A673 (cell line): ENCODE measurements at regions not wholly inside any gene's neighbourhood (a gene's known extent, or its start where the extent isn't known, plus 50 kb on each side); places are given as distances from the start of the nearest gene placed in this dataset.

Source experiments
- BruUV-seq: library from RNA; stranded (reverse); fragments of 400-500 nt; replicated peaks from 2 replicates; lab custom pipeline; 2021; lab: Mats Ljungman, UMichigan
- CTCF ChIA-PET: fragments of 300-600 bp; sonication (Branson Sonifier 250); formaldehyde crosslinking; loops from one replicate; lab custom pipeline; 2022; ENCODE audit warnings: antibody characterized with exemption; lab: Charles Lee
- POLR2A ChIA-PET: fragments of 300-600 bp; sonication (Branson Sonifier 250); formaldehyde crosslinking; loops from one replicate; lab custom pipeline; 2022; ENCODE audit warnings: antibody characterized with exemption; ENCODE audit not compliant: low non-redundant PET; lab: Charles Lee
- DNase-seq: peaks from one replicate; pipeline ENCODE4 v3.0.0-alpha.2; 2015; ENCODE audit warnings: low spot score
- H3K27ac ChIP-seq: fragments of 200-600 bp; sonication (generic); 2 replicates; pipeline ENCODE4 v1.5.1; 2016; ENCODE audit warnings: mixed run types, low read depth, mild to moderate bottlenecking, mixed read lengths, antibody characterized with exemption, low read length; ENCODE audit not compliant: poor library complexity, severe bottlenecking
- H3K27me3 ChIP-seq: fragments of 200-600 bp; sonication (generic); replicated peaks from 2 replicates; pipeline ENCODE4 v1.6.1; 2017; ENCODE audit warnings: mixed run types, low read depth, mild to moderate bottlenecking, mixed read lengths, antibody characterized with exemption, low read length; ENCODE audit not compliant: insufficient read depth, poor library complexity
- H3K36me3 ChIP-seq: fragments of 200-600 bp; sonication (generic); 2 replicates; pipeline ENCODE4 v1.6.1; 2016; ENCODE audit warnings: mixed run types, mild to moderate bottlenecking, mixed read lengths, antibody characterized with exemption, low read length; ENCODE audit not compliant: insufficient read depth, poor library complexity, severe bottlenecking
- H3K4me1 ChIP-seq: fragments of 200-600 bp; sonication (generic); 2 replicates; pipeline ENCODE4 v1.6.1; 2017; ENCODE audit warnings: mixed run types, mild to moderate bottlenecking, mixed read lengths, antibody characterized with exemption, low read length; ENCODE audit not compliant: insufficient read depth, poor library complexity, severe bottlenecking
- H3K4me3 ChIP-seq: fragments of 200-600 bp; sonication (generic); 2 replicates; pipeline ENCODE4 v1.5.1; 2016; ENCODE audit warnings: low read depth, mixed run types, mild to moderate bottlenecking, mixed read lengths, low read length; ENCODE audit not compliant: poor library complexity, severe bottlenecking
- H3K9me3 ChIP-seq: fragments of 200-600 bp; sonication (generic); 2 replicates; pipeline ENCODE4 v1.6.1; 2016; ENCODE audit warnings: mixed run types, low read depth, mild to moderate bottlenecking, mixed read lengths, antibody characterized with exemption, low read length; ENCODE audit not compliant: poor library complexity, severe bottlenecking
- EZH2 ChIP-seq: fragments of 200-600 bp; sonication (generic); IDR thresholded peaks from 2 replicates; pipeline ENCODE4 v1.6.1; 2017; ENCODE audit warnings: borderline replicate concordance, low read depth, mild to moderate bottlenecking, mixed read lengths, antibody characterized with exemption, low read length; ENCODE audit not compliant: poor library complexity, severe bottlenecking
- intact Hi-C: fragments of 100-400 bp; cut with micrococcal nuclease; formaldehyde crosslinking; loops from one replicate; pipeline ENCODE4 v1.10.0; 2022; ENCODE audit not compliant: unreplicated experiment
- TF ChIP-seq, protein P1 (sequence below): fragments of 300-800, 200-600 bp; sonication (generic); conservative IDR thresholded peaks from 2 replicates; pipeline ENCODE4 v1.5.1; 2017; ENCODE audit warnings: low read depth, mild to moderate bottlenecking, antibody characterized with exemption, low read length, moderate library complexity, mixed read lengths

DNA sequence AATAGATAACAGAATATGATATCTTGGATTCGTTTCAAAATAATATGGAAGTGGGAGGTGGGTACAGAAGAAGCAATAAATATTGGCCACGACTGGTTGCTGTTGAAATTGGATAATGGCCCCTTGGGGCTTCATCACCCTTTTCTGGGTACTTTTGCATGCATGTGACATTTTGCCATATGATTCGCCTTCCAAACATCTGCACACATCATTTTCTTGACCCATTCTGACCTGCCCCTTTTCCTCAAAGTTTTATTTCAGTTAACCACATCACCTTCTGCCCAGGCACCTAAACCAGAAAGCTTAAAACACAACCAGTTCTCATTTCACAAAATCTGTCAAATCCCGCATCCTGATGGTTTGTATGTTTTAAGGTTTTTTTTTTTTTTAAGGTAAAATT lies 116.7 kb upstream of the AGAP1 start:
- H3K9me3 ChIP-seq, result no peaks in the 10 kb centered on the region
- no peaks in the 10 kb centered on the region for H3K27me3 ChIP-seq
- intact Hi-C loops, result no loop called here
- CTCF ChIA-PET, result no interaction called here
- POLR2A ChIA-PET, result no interaction called here
- DNase-seq, result no peak
- TF ChIP-seq EZH2, result no peak
- TF ChIP-seq, protein P1, sequence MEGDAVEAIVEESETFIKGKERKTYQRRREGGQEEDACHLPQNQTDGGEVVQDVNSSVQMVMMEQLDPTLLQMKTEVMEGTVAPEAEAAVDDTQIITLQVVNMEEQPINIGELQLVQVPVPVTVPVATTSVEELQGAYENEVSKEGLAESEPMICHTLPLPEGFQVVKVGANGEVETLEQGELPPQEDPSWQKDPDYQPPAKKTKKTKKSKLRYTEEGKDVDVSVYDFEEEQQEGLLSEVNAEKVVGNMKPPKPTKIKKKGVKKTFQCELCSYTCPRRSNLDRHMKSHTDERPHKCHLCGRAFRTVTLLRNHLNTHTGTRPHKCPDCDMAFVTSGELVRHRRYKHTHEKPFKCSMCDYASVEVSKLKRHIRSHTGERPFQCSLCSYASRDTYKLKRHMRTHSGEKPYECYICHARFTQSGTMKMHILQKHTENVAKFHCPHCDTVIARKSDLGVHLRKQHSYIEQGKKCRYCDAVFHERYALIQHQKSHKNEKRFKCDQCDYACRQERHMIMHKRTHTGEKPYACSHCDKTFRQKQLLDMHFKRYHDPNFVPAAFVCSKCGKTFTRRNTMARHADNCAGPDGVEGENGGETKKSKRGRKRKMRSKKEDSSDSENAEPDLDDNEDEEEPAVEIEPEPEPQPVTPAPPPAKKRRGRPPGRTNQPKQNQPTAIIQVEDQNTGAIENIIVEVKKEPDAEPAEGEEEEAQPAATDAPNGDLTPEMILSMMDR, result no peak
- H3K4me3 ChIP-seq, result no peak overlapping the region
- no TSS peak for BruUV-seq
- peaks cover 4% of the 10 kb centered on the region for H3K4me1 ChIP-seq
- H3K27ac ChIP-seq, result no peak overlapping the region
- H3K36me3 ChIP-seq, result no peaks in the 10 kb centered on the region

GRCh38 chr2:235378246-235378645 lies 115.6 kb upstream of the AGAP1 start:
- H3K27me3 ChIP-seq, result no peaks in the 10 kb centered on the region
- CTCF ChIA-PET, result no interaction called here
- no peaks in the 10 kb centered on the region for H3K36me3 ChIP-seq
- H3K9me3 ChIP-seq, result no peaks in the 10 kb centered on the region
- peaks cover 4% of the 10 kb centered on the region for H3K4me1 ChIP-seq
- no peak overlapping the region for H3K27ac ChIP-seq
- POLR2A ChIA-PET, result no interaction called here
- TF ChIP-seq, protein P1, result no peak
- TF ChIP-seq EZH2, result no peak
- intact Hi-C loops, result no loop called here
- BruUV-seq, result no TSS peak
- peak; percentile 30 for DNase-seq
- H3K4me3 ChIP-seq, result no peak overlapping the region

DNA sequence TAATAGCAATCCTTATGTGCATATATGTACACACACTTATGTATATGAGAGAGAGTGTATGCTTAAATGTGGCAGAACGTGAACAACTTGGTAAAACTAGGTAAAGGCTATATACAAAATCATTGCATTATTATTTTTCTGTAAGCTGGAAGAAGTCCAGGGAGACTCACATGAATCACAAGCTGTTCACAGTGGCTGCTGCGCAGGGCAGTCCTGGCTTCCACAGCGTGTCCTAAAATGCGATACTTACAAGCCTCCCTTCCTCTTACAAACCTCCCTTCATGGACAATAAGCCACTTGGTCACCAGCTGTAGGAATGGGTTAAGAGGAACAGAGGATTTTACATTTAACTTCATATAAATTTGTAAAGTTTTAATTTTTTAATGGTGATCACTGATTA lies 114.9 kb upstream of the AGAP1 start:
- CTCF ChIA-PET, result interaction anchor here (0.6 kb wide), 1 partner anchor 18 kb away, joined by 3 read pairs; no protein-coding TSS in a partner anchor

More for the DNA sequence above, 114.9 kb upstream of the AGAP1 start:
- POLR2A ChIA-PET, result no interaction called here
- TF ChIP-seq, protein P1, result no peak
- TF ChIP-seq EZH2, result no peak
- DNase-seq, result no peak
- Histone ChIP-seq H3K4me1 (peaks cover 4% of the 10 kb centered on the region), H3K36me3 (no peaks in the 10 kb centered on the region), H3K4me3 (no peak overlapping the region), H3K9me3 (no peaks in the 10 kb centered on the region), H3K27ac (no peak overlapping the region), H3K27me3 (no peaks in the 10 kb centered on the region)
- intact Hi-C loops, result no loop called here
- BruUV-seq, result no TSS peak
